Kidney (tissue), 13 donors: ENCODE measurements at regions not wholly inside any gene's neighbourhood (a gene's known extent, or its start where the extent isn't known, plus 50 kb on each side); places are given as distances from the start of the nearest gene placed in this dataset.
A peak's percentile ranks its signal among the peaks of the same experiment; 100 is the strongest.

Experiments
- DNase-seq, 5 donors: peaks; one replicate each; pipeline ENCODE4 v3.0.0-alpha.2; 2013 to 2020
- FAIRE-seq: peaks from 2 replicates; lab custom pipeline; 2012; peaks lifted over from hg19 to GRCh38; lab: Jason Lieb, UNC
- H3K27ac ChIP-seq, 2 donors: one replicate each; pipeline ENCODE4 v1.7.0; 2013; ENCODE audit warnings: low read depth in 2 of 2, low read length in 2 of 2, inconsistent platforms in 1 of 2
- H3K27me3 ChIP-seq: one replicate; pipeline ENCODE4 v1.7.1; 2013; ENCODE audit warnings: low read length, inconsistent platforms; ENCODE audit not compliant: control insufficient read depth, insufficient read depth
- H3K36me3 ChIP-seq, 3 donors: one replicate each; pipeline versions ENCODE4 v1.7.0 to v1.7.1; 2013; ENCODE audit warnings: low read length in 3 of 3, control low read depth in 1 of 3, inconsistent platforms in 1 of 3; ENCODE audit not compliant: insufficient read depth in 3 of 3, control insufficient read depth in 2 of 3
- H3K4me1 ChIP-seq, 3 donors: one replicate each; pipeline versions ENCODE4 v1.7.0 to v1.7.1; 2013; ENCODE audit warnings: low read length in 3 of 3, inconsistent platforms in 1 of 3, low read depth in 1 of 3; ENCODE audit not compliant: control insufficient read depth in 2 of 3, insufficient read depth in 2 of 3
- H3K4me3 ChIP-seq, 3 donors: one replicate each; pipeline versions ENCODE4 v1.7.0 to v1.8.1; 2013; ENCODE audit warnings: low read length in 3 of 3, control low read depth in 1 of 3, inconsistent platforms in 1 of 3
- H3K9ac ChIP-seq, 3 donors: one replicate each; pipeline versions ENCODE4 v1.7.0 to v1.7.1; 2013; ENCODE audit warnings: low read length in 3 of 3, control low read depth in 1 of 3, inconsistent platforms in 1 of 3
- H3K9me3 ChIP-seq, 3 donors: one replicate each; pipeline versions ENCODE4 v1.7.0 to v1.7.1; 2013; ENCODE audit warnings: low read length in 3 of 3, control low read depth in 1 of 3, inconsistent platforms in 1 of 3; ENCODE audit not compliant: control insufficient read depth in 2 of 3, insufficient read depth in 1 of 3
- CTCF ChIP-seq: IDR thresholded peaks from 3 replicates; pipeline ENCODE4 v1.5.1; 2012; ENCODE audit warnings: mild to moderate bottlenecking, moderate library complexity, borderline replicate concordance; ENCODE audit not compliant: insufficient read depth; ENCODE audit errors: extremely low read depth
- intact Hi-C: fragments of 100-400 bp; cut with DNase I; formaldehyde crosslinking; loops from one replicate; pipeline ENCODE4 v1.11.1; 2022
- donor health status: control.
- donor health status: control.
- donor health status: control.
- donor health status: control.
- donor health status: control.
- donor health status: DM: yes; HTN: yes; CAD: no.
- donor health status: Normal renal cell carcinoma (clear cell type).

GRCh38 chr15:62807539-62808130 lies 234.9 kb upstream of the TPM1 start:
- FAIRE-seq = no peak
- peaks cover 3 to 70% (median 37%) of the 10 kb centered on the region in 3 donors for H3K36me3 ChIP-seq
- H3K27me3 ChIP-seq = no peaks in the 10 kb centered on the region
- intact Hi-C loops = no loop called here
- no peaks in the 10 kb centered on the region for H3K9me3 ChIP-seq
- DNase-seq = no peak
- no peak overlapping the region for H3K27ac ChIP-seq
- TF ChIP-seq CTCF = no peak
- H3K4me3 ChIP-seq = no peak overlapping the region
- no peak overlapping the region for H3K9ac ChIP-seq
- H3K4me1 ChIP-seq = peaks cover 0 to 7% (median 0%) of the 10 kb centered on the region in 3 donors

DNA sequence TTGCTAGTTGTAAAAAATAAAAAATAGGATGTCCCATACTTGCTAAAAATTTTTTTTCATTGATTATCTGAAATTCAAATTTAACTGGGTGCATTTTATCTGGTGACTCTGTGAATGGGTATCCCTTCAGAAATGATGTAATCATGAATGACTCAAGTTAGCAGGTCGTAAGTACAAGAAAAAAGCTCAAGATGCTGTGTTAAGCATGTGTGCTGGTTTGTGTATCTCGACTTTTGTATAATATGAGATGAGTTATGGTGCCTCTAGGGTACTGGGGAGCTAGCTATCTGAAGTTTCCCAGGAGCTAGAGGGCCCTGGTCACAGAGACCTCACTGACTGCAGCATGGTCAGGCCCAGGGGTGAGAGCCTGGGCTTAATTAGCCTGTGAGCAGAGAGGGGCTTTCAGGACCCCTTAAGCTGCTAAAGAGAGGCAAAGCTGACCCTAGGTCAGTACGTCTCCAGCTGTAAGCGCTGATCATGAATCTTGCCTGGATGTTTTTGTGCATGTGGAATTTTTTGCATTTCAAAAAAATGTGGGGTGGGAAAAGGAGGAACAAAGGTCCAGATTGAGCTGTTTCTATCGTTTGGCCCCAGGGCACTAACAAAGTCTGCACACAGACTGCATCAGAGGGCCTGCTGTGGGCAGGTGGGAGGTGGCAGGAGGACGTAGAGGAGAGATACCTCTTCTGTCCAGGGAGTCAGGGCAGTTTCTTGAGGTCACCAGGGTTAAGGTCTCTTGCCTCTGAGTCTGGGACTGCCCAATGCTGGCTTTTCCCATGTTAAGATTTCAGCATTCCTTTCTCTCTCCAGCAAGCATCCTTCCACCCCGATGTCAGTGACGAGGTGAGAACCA lies 233.2 kb upstream of the TPM1 start:
- Histone ChIP-seq H3K4me3 (no peak overlapping the region), H3K9me3 (no peaks in the 10 kb centered on the region), H3K36me3 (peaks cover 3 to 64% (median 37%) of the 10 kb centered on the region in 3 donors), H3K27me3 (no peaks in the 10 kb centered on the region), H3K4me1 (peaks cover 0 to 7% (median 0%) of the 10 kb centered on the region in 3 donors), H3K9ac (no peak overlapping the region), H3K27ac (peak overlapping the region in 1 of 2 donors; percentile 14)
- FAIRE-seq (no peak), DNase-seq (peak in 3 of 5 donors; percentile 23 to 56 (median 23))
- no peak for TF ChIP-seq CTCF
- intact Hi-C loops = no loop called here

- H3K27me3 ChIP-seq = no peaks in the 10 kb centered on the region
- no peak overlapping the region for H3K4me3 ChIP-seq
- H3K36me3 ChIP-seq = peaks cover 3 to 58% (median 32%) of the 10 kb centered on the region in 3 donors
- peak overlapping the region in 1 of 2 donors; percentile 14 for H3K27ac ChIP-seq
- peaks cover 0 to 7% (median 0%) of the 10 kb centered on the region in 3 donors for H3K4me1 ChIP-seq
- TF ChIP-seq CTCF = no peak
- no peak overlapping the region for H3K9ac ChIP-seq
- no peaks in the 10 kb centered on the region for H3K9me3 ChIP-seq
- FAIRE-seq (no peak), DNase-seq (no peak)
- intact Hi-C loops = no loop called here
Measured at GRCh38 chr15:62809968-62810260, 232.6 kb upstream of the TPM1 start.
